ACC112 (cell line): ENCODE measurements at regions not wholly inside any gene's neighbourhood (a gene's known extent, or its start where the extent isn't known, plus 50 kb on each side); places are given as distances from the start of the nearest gene placed in this dataset.

ENCODE experiments used
- H2AFZ ChIP-seq: fragments of 200-600 bp; sonication (generic); one replicate; pipeline ENCODE4 v1.6.0; 2017; ENCODE audit warnings: antibody characterized with exemption, low read length; ENCODE audit not compliant: unreplicated experiment
- H3K27ac ChIP-seq: fragments of 200-600 bp; sonication (generic); 2 replicates; pipeline ENCODE4 v1.5.1; 2014; ENCODE audit warnings: low read depth, mild to moderate bottlenecking, antibody characterized with exemption, low read length, moderate library complexity
- H3K27me3 ChIP-seq: fragments of 200-600 bp; sonication (generic); 2 replicates; pipeline ENCODE4 v1.6.1; 2014; ENCODE audit warnings: mild to moderate bottlenecking, antibody characterized with exemption, low read length, moderate library complexity, mixed read lengths; ENCODE audit not compliant: insufficient read depth
- H3K36me3 ChIP-seq: fragments of 200-600 bp; sonication (generic); 2 replicates; pipeline ENCODE4 v1.6.1; 2016; ENCODE audit warnings: mild to moderate bottlenecking, antibody characterized with exemption, low read length, moderate library complexity, mixed read lengths; ENCODE audit not compliant: insufficient read depth
- H3K4me1 ChIP-seq: fragments of 200-600 bp; sonication (generic); one replicate; pipeline ENCODE4 v1.6.1; 2016; ENCODE audit warnings: low read length, mixed read lengths; ENCODE audit not compliant: insufficient read depth, unreplicated experiment, control insufficient read depth
- H3K4me3 ChIP-seq: fragments of 200-600 bp; sonication (generic); 2 replicates; pipeline ENCODE4 v1.5.1; 2014; ENCODE audit warnings: mild to moderate bottlenecking, low read depth, low read length
- H3K79me2 ChIP-seq: fragments of 200-600 bp; sonication (generic); one replicate; pipeline ENCODE4 v1.6.0; 2016; ENCODE audit warnings: low read length; ENCODE audit not compliant: control insufficient read depth, unreplicated experiment, insufficient read depth

DNA sequence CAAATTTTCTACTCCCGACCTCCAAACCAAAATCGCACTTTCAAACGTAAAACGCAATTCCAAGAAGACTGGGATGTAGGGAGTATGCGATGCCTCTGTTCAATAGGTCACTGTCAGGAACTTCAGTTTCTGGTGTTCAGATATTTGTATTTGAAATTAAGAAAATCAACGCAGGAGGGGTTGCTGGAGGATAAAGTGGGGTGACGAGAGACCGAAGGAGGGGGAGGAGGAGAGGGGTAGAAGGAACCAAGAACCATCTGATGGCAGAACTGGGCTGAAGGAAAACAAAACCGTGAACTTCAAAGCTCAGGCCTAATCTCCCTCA, 293.8 kb upstream of the NFE2L3 start:
- Histone ChIP-seq H3K4me3 (no peak overlapping the region), H3K79me2 (no peaks in the 10 kb centered on the region), H3K36me3 (no peaks in the 10 kb centered on the region), H3K27ac (no peak overlapping the region), H3K4me1 (peaks cover 6% of the 10 kb centered on the region), H3K27me3 (peaks cover 15% of the 10 kb centered on the region), H2AFZ (no peak overlapping the region)

DNA sequence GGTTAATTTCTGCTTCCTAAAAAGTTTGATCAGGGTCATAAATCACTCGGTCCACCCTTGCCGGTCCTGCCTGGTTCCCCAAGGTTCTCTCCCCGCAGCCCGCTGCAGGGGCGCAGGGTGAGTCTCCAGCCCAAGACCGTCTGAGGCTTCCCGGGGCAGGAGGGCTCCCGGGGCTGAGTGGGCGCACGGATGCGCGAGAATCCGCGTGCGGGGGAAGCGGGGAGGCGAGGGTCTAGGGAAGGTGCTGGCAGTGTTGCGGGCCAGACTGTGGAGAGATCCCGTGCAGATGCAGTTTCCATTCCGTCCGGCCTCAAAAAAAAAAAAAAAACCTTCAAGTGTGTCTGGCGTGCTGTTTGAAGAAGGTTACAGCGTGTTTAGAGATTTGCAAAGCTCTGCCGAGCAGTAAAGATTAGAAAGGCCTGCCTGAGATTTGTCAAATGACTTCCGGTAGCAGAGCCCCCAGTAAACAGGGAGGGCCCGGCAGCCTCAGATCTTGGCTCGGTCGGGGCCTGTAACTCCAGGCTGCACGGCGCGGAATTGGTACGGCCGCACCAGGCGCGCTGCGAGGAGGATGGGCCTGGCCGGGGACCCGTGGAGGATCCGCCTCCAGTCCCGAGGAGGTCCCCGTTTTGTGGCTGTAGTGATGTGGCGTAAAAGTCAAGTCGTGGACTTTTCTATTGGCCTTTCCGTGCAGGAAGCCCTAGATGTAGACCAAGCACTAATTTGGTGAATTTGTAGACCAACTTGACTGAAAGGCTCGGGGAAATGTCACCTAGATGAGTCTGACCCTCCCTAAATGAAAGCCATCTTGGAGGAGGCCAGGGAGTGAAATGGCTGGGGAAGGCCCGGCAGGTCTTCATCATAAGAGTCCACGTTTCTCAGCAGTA, 293.2 kb upstream of the NFE2L3 start:
- peaks cover 6% of the 10 kb centered on the region for H3K4me1 ChIP-seq
- no peak overlapping the region for H3K27ac ChIP-seq
- H3K36me3 ChIP-seq, result no peaks in the 10 kb centered on the region
- peaks cover 21% of the 10 kb centered on the region for H3K27me3 ChIP-seq
- no peaks in the 10 kb centered on the region for H3K79me2 ChIP-seq
- H3K4me3 ChIP-seq, result no peak overlapping the region
- H2AFZ ChIP-seq, result no peak overlapping the region

DNA sequence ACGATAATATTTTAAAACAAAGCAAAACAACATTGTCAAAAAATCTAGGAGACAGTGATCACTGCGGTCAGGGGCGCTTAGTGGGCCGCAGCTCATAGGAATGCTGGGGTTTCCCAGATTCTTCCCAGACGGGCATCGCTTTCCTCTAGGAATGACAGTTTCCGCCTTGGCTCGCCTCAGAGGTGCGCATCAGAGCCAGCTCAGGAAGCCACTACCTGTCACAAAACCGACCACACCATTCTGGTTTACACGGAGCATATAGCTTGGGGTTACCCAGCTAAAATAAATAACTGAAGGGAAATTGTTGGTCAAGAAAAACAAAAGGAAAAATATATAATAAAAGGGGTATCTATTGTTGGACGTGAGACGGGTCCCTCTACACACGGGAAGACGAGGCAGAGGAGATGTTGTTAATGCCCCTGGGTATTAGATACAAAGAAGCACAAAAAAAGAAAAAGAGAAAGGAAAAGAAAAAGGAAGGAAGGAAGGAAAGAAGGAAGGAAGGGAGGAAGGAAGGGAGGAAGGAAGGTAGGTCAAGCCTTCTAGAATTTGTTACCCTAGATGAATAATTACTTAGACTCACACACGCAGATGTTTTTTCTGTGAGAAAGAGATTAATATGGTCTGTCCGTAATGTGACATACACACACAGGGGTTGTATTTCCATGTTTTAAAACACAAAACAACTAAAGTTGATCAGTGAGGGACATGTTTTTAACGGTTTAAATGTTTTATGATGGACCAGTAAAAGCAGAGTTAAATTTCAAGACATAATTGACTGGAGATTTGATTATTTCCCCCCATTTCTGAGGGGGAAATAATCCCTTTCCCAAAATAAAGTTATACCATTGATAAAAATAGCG, 292.4 kb upstream of the NFE2L3 start:
- Histone ChIP-seq H3K27me3 (peaks cover 30% of the 10 kb centered on the region), H3K4me3 (no peak overlapping the region), H2AFZ (no peak overlapping the region)

DNA sequence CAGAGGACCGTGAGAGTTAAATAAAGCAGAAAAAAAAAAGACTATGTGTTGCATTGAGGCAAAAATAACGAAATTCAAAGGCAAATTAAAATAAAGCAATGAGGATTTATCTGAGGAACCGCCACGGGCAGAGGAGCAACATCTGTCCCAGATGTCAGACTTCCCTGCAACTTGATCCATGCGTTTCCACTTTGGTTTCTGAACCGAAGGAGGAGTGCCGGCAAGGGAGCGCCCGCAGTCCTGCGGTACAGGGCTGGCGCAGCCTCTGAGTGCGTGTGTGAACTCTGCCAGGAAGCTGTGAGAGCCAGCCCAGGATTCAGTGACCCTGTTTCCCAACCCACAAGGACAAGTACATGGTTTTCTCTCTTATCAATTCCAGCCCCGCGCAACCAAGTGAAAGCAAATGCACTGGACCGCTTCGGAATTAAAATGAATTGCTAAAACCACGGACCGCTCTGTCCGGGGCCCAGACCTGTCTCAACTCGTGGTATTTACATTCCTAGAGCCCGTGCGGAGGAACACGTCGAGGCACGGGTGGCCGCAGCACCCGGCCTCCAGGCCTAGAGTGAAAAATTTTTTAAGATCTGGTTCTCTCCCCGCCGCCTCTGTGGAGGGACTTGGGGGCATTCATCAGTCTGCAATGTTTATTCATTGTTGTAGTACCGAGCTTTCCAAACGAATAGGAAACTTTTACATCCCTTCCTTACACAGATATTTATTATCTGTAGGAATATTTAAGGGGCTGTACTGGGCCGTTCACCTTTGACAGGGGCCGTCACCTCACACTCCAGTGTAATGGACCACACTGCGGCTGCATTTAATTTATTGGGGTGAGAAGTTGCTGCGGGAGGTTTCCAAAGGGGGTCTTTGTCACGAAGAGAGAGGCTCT, 291.5 kb upstream of the NFE2L3 start:
- Histone ChIP-seq H3K27ac (no peak overlapping the region), H3K4me3 (no peak overlapping the region), H3K36me3 (no peaks in the 10 kb centered on the region), H3K27me3 (peaks cover 36% of the 10 kb centered on the region), H3K79me2 (no peaks in the 10 kb centered on the region), H3K4me1 (peaks cover 6% of the 10 kb centered on the region), H2AFZ (no peak overlapping the region)

More for the DNA sequence above, 292.4 kb upstream of the NFE2L3 start:
- Histone ChIP-seq H3K4me1 (peaks cover 6% of the 10 kb centered on the region), H3K27ac (no peak overlapping the region), H3K36me3 (no peaks in the 10 kb centered on the region), H3K79me2 (no peaks in the 10 kb centered on the region)

DNA sequence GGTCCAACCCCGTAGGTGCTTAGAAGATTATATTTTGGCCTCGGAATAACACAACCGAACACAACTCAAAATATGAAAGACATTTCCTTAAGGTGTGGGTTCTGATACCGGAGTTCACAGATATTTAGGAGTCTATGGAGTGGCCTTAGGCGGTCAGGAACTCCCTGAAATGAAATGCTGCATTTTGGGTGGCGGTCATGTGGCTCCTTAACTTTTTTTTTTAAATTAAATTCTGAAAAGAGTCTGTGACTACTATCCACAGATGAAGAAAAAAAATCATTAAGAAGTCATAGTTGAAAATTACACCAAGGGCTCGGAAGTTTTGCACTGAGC, 290.9 kb upstream of the NFE2L3 start:
- peaks cover 3% of the 10 kb centered on the region for H3K4me1 ChIP-seq
- no peak overlapping the region for H3K27ac ChIP-seq
- H3K36me3 ChIP-seq, result no peaks in the 10 kb centered on the region
- H2AFZ ChIP-seq, result peak overlapping the region; percentile 84
- H3K27me3 ChIP-seq, result peaks cover 36% of the 10 kb centered on the region
- peak overlapping the region; percentile 75 for H3K4me3 ChIP-seq
- no peaks in the 10 kb centered on the region for H3K79me2 ChIP-seq

DNA sequence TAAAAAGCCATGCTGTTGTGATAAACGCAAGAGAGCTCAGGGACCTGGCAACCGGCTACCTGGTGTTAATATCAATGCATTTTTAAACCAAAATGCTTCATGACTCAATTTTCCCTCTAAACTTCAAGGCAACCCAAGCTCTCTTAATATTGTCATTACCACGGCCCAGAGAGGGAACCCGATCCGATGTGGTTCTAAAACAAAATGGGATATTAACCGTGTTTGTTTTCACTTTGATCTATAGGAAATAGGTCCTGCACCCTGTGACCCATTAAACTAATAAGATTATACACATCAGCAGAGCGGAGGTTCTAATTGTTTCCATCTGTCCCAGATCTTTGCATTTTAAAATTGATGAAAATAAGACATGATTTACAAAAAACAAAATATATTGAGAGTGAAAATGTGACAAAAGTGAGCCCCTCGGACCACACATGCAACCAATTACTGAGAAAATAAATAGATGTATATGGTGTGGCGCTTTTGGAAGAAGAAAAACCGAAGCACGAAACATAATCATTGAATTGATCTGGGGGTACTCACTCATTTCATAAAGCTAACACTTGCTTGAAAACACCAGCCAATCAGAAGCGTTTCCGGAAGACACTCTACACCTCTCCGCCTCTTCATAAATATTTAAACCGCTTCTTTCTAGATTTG, 290.3 kb upstream of the NFE2L3 start:
- peak overlapping the region; percentile 84 for H2AFZ ChIP-seq
- H3K4me3 ChIP-seq, result peak overlapping the region; percentile 75
- H3K36me3 ChIP-seq, result no peaks in the 10 kb centered on the region
- H3K27ac ChIP-seq, result 0 out of 2 replicates have a peak overlapping the region, but pooled peaks have one; percentile 8
- no peaks in the 10 kb centered on the region for H3K4me1 ChIP-seq
- peaks cover 38% of the 10 kb centered on the region for H3K27me3 ChIP-seq
- H3K79me2 ChIP-seq, result no peaks in the 10 kb centered on the region

DNA sequence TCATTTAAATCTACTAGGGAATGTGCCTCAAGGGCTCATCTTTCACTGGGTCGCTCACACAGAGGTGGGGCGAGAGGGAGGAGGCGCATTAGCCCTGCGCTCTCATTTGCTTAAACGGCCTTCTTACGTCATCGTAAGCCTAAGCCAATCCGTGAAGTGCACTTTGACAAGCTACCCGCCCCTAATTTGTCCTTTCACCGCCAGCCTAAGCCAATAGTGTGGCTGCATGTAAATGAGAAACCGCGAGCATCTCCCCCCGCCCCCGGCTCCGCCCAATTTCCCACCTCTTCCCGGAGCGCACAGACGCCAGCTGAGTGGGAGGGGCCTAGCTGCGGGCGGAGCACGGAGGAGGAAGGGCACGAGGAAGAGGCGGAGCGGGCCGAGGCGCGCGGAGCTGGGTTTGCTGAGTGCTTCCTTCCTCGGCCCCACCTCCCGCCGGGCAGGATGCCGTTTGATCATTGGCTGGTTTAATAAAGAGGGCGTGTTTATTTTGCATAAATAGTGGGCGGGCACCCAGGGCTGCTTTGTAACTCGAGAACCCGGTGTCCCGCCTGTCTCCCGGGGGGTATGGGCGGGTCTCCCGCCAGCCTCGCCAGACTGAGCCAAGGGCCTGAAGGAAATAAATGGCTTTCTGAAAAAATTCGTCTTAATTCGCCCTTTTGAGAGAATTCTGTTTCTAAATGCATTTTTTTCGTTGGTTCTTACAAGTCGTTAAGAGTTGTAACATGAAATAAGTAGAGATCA, 289.6 kb upstream of the NFE2L3 start:
- H3K27ac ChIP-seq, result no peak overlapping the region
- H3K4me3 ChIP-seq, result peak overlapping the region; percentile 75
- H3K27me3 ChIP-seq, result peaks cover 42% of the 10 kb centered on the region
- no peaks in the 10 kb centered on the region for H3K4me1 ChIP-seq
- no peaks in the 10 kb centered on the region for H3K79me2 ChIP-seq
- H2AFZ ChIP-seq, result peak overlapping the region; percentile 84
- no peaks in the 10 kb centered on the region for H3K36me3 ChIP-seq

DNA sequence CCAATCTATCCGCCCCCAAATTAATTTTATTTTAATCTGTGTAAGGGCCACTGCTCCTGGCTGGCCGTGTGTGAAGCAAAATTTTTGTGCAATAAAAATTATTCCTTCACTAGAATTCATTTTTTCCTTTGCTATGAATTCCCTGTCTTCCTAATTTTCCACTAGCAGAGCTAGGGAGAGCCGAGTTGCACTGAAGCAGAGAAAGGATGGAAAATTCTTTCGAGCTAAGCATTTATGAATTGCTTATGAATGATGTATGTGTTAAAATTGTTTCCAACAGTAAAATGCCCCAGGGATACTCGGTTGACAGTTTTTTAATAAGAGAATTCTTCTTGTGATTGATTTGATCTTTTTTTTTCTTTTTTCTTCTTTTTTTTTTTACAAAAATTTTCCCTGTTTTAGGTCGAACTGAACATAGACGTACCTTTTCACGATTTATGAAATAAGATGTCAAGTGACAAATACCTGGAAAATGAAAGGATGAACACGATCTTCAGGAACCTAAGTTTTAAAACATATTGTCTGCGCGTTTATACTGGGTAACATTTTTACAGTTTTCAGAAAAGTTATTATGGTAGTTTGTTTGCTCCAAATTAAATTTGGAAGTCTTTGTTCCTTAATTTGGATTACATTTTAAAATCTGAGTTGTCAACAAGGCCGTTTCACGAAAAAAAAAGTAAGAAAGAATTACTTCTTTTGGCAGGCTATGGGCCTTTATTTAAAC, 288.8 kb upstream of the NFE2L3 start:
- Histone ChIP-seq H3K4me1 (no peaks in the 10 kb centered on the region), H3K36me3 (no peaks in the 10 kb centered on the region), H3K4me3 (peak overlapping the region; percentile 27), H3K27me3 (peaks cover 50% of the 10 kb centered on the region), H3K79me2 (no peaks in the 10 kb centered on the region), H3K27ac (no peak overlapping the region), H2AFZ (no peak overlapping the region)

DNA sequence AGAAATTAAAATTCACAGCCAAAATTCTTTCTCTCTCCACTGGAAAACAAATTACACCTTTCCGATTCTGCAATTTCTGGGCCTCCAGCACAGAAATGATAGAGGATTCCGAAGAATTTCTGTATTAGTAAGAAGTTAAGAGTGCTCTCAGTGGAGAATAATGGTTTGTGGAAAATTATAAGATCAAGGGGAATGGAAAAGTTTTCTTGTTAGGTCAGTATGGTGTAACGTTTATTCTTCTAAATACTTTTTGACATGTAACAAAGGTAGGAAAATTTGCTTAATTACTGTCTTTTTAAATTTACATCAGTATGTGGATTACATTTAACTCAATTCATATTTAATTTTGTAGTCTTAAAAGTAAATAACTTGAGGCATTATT, 288.3 kb upstream of the NFE2L3 start:
- H3K36me3 ChIP-seq, result no peaks in the 10 kb centered on the region
- peaks cover 55% of the 10 kb centered on the region for H3K27me3 ChIP-seq
- no peak overlapping the region for H3K27ac ChIP-seq
- no peaks in the 10 kb centered on the region for H3K4me1 ChIP-seq
- H2AFZ ChIP-seq, result no peak overlapping the region
- H3K4me3 ChIP-seq, result no peak overlapping the region
- H3K79me2 ChIP-seq, result no peaks in the 10 kb centered on the region
